Lung (tissue), 11 donors: ENCODE measurements at regions not wholly inside any gene's neighbourhood (a gene's known extent, or its start where the extent isn't known, plus 50 kb on each side); places are given as distances from the start of the nearest gene placed in this dataset.
A peak's percentile ranks its signal among the peaks of the same experiment; 100 is the strongest.

Experiments used
- ATAC-seq: fragments of 200-7000 bp; cut with Tn5 transposase; one replicate; pipeline ENCODE4 v1.9.1; 2020; ENCODE audit warnings: moderate number of reproducible peaks; ENCODE audit not compliant: insufficient read depth, low FRiP score
- DNase-seq, 3 donors: peaks; one replicate each; pipeline ENCODE4 v3.0.0-alpha.2; 2013 to 2017
- H3K27ac ChIP-seq, 2 donors: one replicate each; pipeline ENCODE4 v1.5.1; 2013; ENCODE audit warnings: mild to moderate bottlenecking in 2 of 2, moderate library complexity in 2 of 2, control low read depth in 1 of 2, inconsistent platforms in 1 of 2, low read depth in 1 of 2, low read length in 1 of 2
- H3K27me3 ChIP-seq, 3 donors: one replicate each; pipeline ENCODE4 v1.5.1; 2013; ENCODE audit warnings: low read length in 2 of 3; ENCODE audit not compliant: control insufficient read depth in 3 of 3, insufficient read depth in 3 of 3
- H3K36me3 ChIP-seq, 4 donors: one replicate each; pipeline ENCODE4 v1.5.1; 2013; ENCODE audit warnings: low read length in 4 of 4, mild to moderate bottlenecking in 1 of 4, moderate library complexity in 1 of 4; ENCODE audit not compliant: control insufficient read depth in 4 of 4, insufficient read depth in 4 of 4
- H3K4me1 ChIP-seq, 5 donors: one replicate each; pipeline ENCODE4 v1.5.1; 2013; ENCODE audit warnings: low read length in 5 of 5, mild to moderate bottlenecking in 2 of 5, moderate library complexity in 1 of 5; ENCODE audit not compliant: control insufficient read depth in 5 of 5, insufficient read depth in 5 of 5
- H3K4me3 ChIP-seq: one replicate; pipeline ENCODE4 v1.5.1; 2013; ENCODE audit warnings: mild to moderate bottlenecking, control low read depth, moderate library complexity
- H3K9ac ChIP-seq, 2 donors: one replicate each; pipeline ENCODE4 v1.5.1; 2013; ENCODE audit warnings: low read length in 2 of 2, control low read depth in 1 of 2; ENCODE audit not compliant: insufficient read depth in 1 of 2
- H3K9me3 ChIP-seq, 4 donors: one replicate each; pipeline ENCODE4 v1.5.1; 2013; ENCODE audit warnings: low read length in 3 of 4, mild to moderate bottlenecking in 1 of 4, moderate library complexity in 1 of 4; ENCODE audit not compliant: control insufficient read depth in 4 of 4, insufficient read depth in 3 of 4
- CTCF ChIP-seq: IDR thresholded peaks from 2 replicates; pipeline ENCODE4 v1.5.1; 2012; ENCODE audit warnings: mild to moderate bottlenecking; ENCODE audit errors: control extremely low read depth, extremely low read depth
- WGBS, 2 donors: extraction: QIAGEN DNeasy Blood & Tissue Kit; methylation state at CpG; one replicate each; pipeline ENCODE4 v1.1.7; 2013; 5-methylcytosine and 5-hydroxymethylcytosine counted together
- donor health status: control.
- donor health status: control.
- donor health status: Bipolar disorder and iron deficiency.
- donor health status: healthy.
- donor health status: DM: yes; HTN: yes; CAD: no.

GRCh38 chr2:8309131-8309530 is 372.7 kb upstream of the ID2 start:
- H3K27ac ChIP-seq, result no peak overlapping the region
- no peak overlapping the region for H3K9ac ChIP-seq
- H3K4me1 ChIP-seq, result peaks cover 0 to 10% (median 2%) of the 10 kb centered on the region in 5 donors

GRCh38 chr2:8310557-8311455 is 371.1 kb upstream of the ID2 start:
- H3K4me3 ChIP-seq, result no peak overlapping the region
- no peaks in the 10 kb centered on the region for H3K27me3 ChIP-seq
- peak overlapping the region in 1 of 2 donors; percentile 18 for H3K27ac ChIP-seq
- no peaks in the 10 kb centered on the region for H3K36me3 ChIP-seq
- ATAC-seq (no peak), DNase-seq (no peak)
- H3K9me3 ChIP-seq, result no peaks in the 10 kb centered on the region
- WGBS, 2 donors, result 48 to 53% methylated on average over 12 of the region's 12 CpGs
- no peak for TF ChIP-seq CTCF
- peaks cover 0 to 15% (median 2%) of the 10 kb centered on the region in 5 donors for H3K4me1 ChIP-seq
- H3K9ac ChIP-seq, result no peak overlapping the region

More at GRCh38 chr2:8309131-8309530, 372.7 kb upstream of the ID2 start:
- ATAC-seq (no peak), DNase-seq (peak in 1 of 3 donors; percentile 32)
- WGBS, 2 donors, result 47 to 68% methylated on average over 7 of the region's 7 CpGs
- Histone ChIP-seq H3K4me3 (no peak overlapping the region), H3K27me3 (no peaks in the 10 kb centered on the region), H3K9me3 (no peaks in the 10 kb centered on the region), H3K36me3 (no peaks in the 10 kb centered on the region)
- TF ChIP-seq CTCF, result no peak

- 91 to 100% methylated on average over 3 of the region's 3 CpGs for WGBS, 2 donors
- no peaks in the 10 kb centered on the region for H3K9me3 ChIP-seq
- ATAC-seq, result no peak
Measured at GRCh38 chr2:8312221-8312620, 369.6 kb upstream of the ID2 start.

More at GRCh38 chr2:8312221-8312620, 369.6 kb upstream of the ID2 start:
- peaks cover 0 to 19% (median 2%) of the 10 kb centered on the region in 5 donors for H3K4me1 ChIP-seq
- H3K9ac ChIP-seq, result no peak overlapping the region
- H3K27ac ChIP-seq, result no peak overlapping the region
- no peak for DNase-seq
- H3K36me3 ChIP-seq, result no peaks in the 10 kb centered on the region
- TF ChIP-seq CTCF, result no peak
- no peaks in the 10 kb centered on the region for H3K27me3 ChIP-seq
- no peak overlapping the region for H3K4me3 ChIP-seq
